ENCODE measurements at regions not wholly inside any gene's neighbourhood (a gene's known extent, or its start where the extent isn't known, plus 50 kb on each side); places are given as distances from the start of the nearest gene placed in this dataset.

- TF ChIP-seq EP300 (IDR thresholded peaks at IDR 0.05) (no peak), POLR2AphosphoS5 (IDR thresholded peaks at IDR 0.05) (no peak), CTCF (IDR thresholded peaks at IDR 0.05) (no peak), POLR2A (IDR thresholded peaks at IDR 0.05; ENCODE audit: low read depth) (no peak)
These were observed 429.0 kb upstream of the ZNF608 start for GRCh38 chr5:125175348-125176004.

All from esophagus muscularis mucosa (tissue), 4 donors.